Right atrium auricular region (tissue), 2 donors: ENCODE measurements at regions not wholly inside any gene's neighbourhood (a gene's known extent, or its start where the extent isn't known, plus 50 kb on each side); places are given as distances from the start of the nearest gene placed in this dataset.

Experiments used
- DNase-seq: peaks from one replicate; pipeline ENCODE4 v3.0.0-alpha.2; 2019; ENCODE audit warnings: low spot score
- H3K27ac ChIP-seq, 2 donors: fragments of 200-600 bp; sonication (generic); 1 replicate in 1 of 2; 2 replicates in 1 of 2; pipeline ENCODE4 v1.5.1; 2016 to 2019
- H3K27me3 ChIP-seq, 2 donors: fragments of 200-600 bp; sonication (generic); one replicate each; pipeline versions ENCODE4 v1.5.1 to v1.6.0; 2017 to 2019
- H3K36me3 ChIP-seq: fragments of 200-600 bp; sonication (generic); one replicate; pipeline ENCODE4 v1.5.1; 2016
- H3K4me1 ChIP-seq, 2 donors: fragments of 200-600 bp; sonication (generic); one replicate each; pipeline versions ENCODE4 v1.5.1 to v1.6.0; 2017 to 2019
- H3K4me3 ChIP-seq, 2 donors: fragments of 200-600 bp; sonication (generic); 1 replicate in 1 of 2; 2 replicates in 1 of 2; pipeline ENCODE4 v1.5.1; 2017 to 2019; ENCODE audit warnings: mild to moderate bottlenecking in 1 of 2, moderate library complexity in 1 of 2
- H3K9me3 ChIP-seq, 2 donors: fragments of 200-600 bp; sonication (generic); one replicate each; pipeline ENCODE4 v1.5.1; 2019
- TF ChIP-seq, protein P1 (sequence below), 2 donors: fragments of 200-600 bp; sonication (generic); IDR thresholded peaks; one replicate each; pipeline ENCODE4 v1.5.1; 2019; ENCODE audit warnings: antibody characterized with exemption in 2 of 2

DNA sequence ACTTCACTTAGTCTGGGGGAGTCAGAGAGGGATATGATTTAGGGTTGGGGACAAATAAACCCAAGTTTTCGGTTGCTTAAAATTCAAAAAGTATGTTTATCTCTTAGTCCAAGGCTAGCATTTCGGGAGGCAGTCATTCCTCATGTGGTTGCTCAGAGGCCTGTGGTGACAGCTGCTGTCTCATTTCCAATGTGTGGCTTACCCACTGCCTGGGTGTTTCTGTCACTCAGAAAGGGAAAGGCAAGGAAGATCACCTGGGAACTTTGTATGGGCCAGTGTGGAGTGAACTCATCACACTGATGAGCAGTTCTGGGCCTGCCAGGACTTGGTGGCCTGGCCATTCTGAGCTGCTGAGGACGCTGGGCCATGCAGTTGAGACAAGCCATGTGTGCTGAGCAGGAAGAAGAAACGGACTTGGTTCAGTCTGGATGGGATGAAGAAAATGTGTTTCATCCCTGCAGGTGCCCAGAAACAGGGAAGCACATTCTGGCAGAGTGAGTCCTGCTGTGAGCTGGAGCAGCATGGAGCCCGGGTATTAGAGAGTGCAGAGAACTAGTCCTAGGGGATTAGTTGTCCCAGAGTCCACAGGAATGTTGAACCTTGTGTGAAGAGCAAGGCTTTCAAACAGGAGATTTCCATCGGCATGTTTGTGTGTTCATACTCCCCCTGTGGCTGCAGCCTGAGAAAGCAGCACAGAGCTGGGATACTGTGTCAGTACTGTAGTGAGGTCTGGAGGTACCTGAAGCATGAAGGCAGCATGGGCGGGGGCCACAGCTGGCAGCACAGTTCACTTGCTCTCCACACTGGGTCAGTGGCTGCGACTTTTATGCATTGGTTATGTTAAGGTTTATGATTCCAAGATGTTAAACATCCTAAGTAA, 211.1 kb upstream of the IGFBP3 start:
- Histone ChIP-seq H3K27ac (no peak overlapping the region), H3K4me1 (no peaks in the 10 kb centered on the region), H3K27me3 (no peaks in the 10 kb centered on the region), H3K36me3 (no peaks in the 10 kb centered on the region), H3K4me3 (no peak overlapping the region), H3K9me3 (no peaks in the 10 kb centered on the region)
- DNase-seq: no peak
- TF ChIP-seq, protein P1, sequence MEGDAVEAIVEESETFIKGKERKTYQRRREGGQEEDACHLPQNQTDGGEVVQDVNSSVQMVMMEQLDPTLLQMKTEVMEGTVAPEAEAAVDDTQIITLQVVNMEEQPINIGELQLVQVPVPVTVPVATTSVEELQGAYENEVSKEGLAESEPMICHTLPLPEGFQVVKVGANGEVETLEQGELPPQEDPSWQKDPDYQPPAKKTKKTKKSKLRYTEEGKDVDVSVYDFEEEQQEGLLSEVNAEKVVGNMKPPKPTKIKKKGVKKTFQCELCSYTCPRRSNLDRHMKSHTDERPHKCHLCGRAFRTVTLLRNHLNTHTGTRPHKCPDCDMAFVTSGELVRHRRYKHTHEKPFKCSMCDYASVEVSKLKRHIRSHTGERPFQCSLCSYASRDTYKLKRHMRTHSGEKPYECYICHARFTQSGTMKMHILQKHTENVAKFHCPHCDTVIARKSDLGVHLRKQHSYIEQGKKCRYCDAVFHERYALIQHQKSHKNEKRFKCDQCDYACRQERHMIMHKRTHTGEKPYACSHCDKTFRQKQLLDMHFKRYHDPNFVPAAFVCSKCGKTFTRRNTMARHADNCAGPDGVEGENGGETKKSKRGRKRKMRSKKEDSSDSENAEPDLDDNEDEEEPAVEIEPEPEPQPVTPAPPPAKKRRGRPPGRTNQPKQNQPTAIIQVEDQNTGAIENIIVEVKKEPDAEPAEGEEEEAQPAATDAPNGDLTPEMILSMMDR (IDR thresholded peaks at IDR 0.05): no peak

DNA sequence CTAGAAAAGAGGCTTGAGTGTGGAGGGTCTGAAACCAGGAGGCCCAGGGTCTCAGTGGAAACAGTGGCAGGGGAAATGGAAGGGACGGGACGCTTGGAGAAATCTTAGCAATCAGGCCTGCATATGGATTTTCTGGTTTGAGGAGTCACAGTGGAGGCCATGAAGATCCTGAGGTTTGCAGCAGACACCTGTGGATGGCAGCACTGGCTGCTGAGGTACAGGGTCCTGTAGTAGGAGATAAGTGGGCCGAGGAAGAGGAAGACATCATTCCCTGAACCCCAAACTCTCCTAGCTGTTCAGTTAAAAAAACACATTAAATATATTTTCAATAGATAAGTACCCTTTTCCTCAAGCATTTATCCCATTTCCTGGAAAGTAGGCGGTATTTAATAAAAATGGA, 208.8 kb upstream of the IGFBP3 start:
- TF ChIP-seq, protein P1 (IDR thresholded peaks at IDR 0.05): peak in 1 of 2 donors; percentile 39
- Histone ChIP-seq H3K4me3 (no peak overlapping the region), H3K9me3 (no peaks in the 10 kb centered on the region), H3K4me1 (no peaks in the 10 kb centered on the region), H3K27ac (no peak overlapping the region), H3K27me3 (no peaks in the 10 kb centered on the region), H3K36me3 (no peaks in the 10 kb centered on the region)
- DNase-seq: no peak

DNA sequence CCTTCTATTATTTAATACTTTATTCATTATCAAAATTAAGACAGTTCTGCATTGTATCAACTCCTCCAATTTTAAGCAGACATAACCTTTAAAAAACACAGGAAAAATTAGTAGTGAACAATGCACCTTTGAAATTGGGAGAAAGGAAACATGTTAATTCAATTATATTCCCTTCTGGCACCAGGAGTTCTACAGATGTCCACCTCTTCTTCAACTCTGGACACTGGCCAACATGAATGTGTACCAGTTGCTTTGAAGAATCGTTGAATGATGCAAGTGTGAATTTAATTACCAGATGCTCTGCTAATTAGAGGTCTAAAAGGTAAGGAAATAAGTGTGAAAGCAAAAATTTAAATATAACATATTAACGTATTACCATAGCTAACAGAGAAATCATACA, 206.7 kb upstream of the IGFBP3 start:
- no peak overlapping the region for H3K27ac ChIP-seq
- no peaks in the 10 kb centered on the region for H3K4me1 ChIP-seq
- H3K4me3 ChIP-seq: no peak overlapping the region
- no peak for DNase-seq
- no peaks in the 10 kb centered on the region for H3K36me3 ChIP-seq
- TF ChIP-seq, protein P1 (IDR thresholded peaks at IDR 0.05): no peak
- H3K9me3 ChIP-seq: no peaks in the 10 kb centered on the region
- H3K27me3 ChIP-seq: no peaks in the 10 kb centered on the region

DNA sequence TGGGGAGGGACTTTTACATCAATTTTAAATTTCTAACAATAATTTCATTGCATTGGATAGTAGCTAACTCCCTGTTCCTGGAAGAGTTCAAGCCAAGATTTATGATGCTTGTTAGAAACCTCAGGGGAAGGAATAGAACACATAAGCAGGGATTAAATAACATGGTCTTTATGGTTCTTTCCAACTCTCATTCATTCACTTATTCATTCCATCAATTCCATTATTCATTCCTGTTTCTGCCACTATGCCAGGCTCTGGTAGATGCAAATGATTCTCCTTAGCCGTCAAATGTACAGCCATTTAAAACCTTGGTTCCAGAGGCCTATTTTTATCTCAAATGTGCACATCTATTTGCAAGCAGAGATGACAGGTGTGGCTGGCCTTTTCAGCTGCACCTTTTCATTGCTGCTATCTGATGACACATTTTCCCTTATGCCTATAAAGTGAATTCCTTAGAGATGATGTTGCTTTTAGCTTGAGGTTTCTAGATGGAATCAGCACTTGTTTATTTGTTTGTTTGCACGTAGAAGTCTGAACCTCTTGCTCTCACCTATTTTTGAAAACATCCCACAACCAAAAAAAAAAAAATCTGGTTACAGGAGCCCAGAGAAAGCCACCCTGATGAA, 205.7 kb upstream of the IGFBP3 start:
- TF ChIP-seq, protein P1 (IDR thresholded peaks at IDR 0.05): no peak
- no peak overlapping the region for H3K27ac ChIP-seq
- H3K4me1 ChIP-seq: no peaks in the 10 kb centered on the region
- no peak overlapping the region for H3K4me3 ChIP-seq
- no peaks in the 10 kb centered on the region for H3K27me3 ChIP-seq
- H3K36me3 ChIP-seq: no peaks in the 10 kb centered on the region
- no peak for DNase-seq
- H3K9me3 ChIP-seq: no peaks in the 10 kb centered on the region

DNA sequence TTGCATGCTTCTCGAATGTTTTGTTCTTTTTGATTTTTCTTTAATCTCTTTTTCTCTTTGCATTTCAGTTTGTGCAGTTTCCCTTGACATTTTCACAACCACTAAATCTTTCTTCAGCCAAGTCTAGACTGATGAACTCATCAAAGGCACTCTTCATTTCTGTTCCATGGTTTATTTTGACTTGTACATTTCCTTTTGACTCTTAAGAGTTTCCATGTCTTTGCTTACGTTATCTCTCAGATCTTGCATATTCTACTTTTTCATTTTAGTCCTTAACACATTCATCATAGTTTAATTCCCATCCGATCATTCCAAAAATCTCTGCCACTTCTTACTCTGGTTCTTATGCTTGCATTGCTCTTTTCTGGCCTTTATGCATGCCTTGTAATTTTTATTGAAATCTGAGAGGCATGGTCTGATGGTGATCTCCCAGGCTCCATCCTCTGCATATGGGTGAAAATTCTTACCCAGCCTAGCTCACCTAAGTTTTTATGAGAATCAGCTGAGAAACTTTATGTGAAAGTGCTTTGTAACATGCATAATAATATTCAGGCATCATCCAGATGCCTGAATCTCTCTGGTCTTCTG, 202.8 kb upstream of the IGFBP3 start:
- H3K36me3 ChIP-seq: no peaks in the 10 kb centered on the region
- H3K27ac ChIP-seq: no peak overlapping the region
- H3K9me3 ChIP-seq: no peaks in the 10 kb centered on the region
- no peaks in the 10 kb centered on the region for H3K27me3 ChIP-seq
- H3K4me3 ChIP-seq: no peak overlapping the region
- no peaks in the 10 kb centered on the region for H3K4me1 ChIP-seq
- TF ChIP-seq, protein P1 (IDR thresholded peaks at IDR 0.05): no peak
- DNase-seq: no peak
